Osteocyte (in vitro differentiated cells): ENCODE measurements at regions not wholly inside any gene's neighbourhood (a gene's known extent, or its start where the extent isn't known, plus 50 kb on each side); places are given as distances from the start of the nearest gene placed in this dataset.

Experiments used
- DNase-seq: peaks from one replicate; pipeline ENCODE4 v3.0.0; 2021; ENCODE audit warnings: mixed read lengths; ENCODE audit not compliant: unreplicated experiment; ENCODE audit errors: extremely low spot score
- H3K27ac Mint-ChIP-seq: one replicate; pipeline ENCODE4 v1.8.0; 2021; ENCODE audit warnings: mild to moderate bottlenecking, mixed read lengths; ENCODE audit not compliant: unreplicated experiment
- H3K27me3 Mint-ChIP-seq: one replicate; pipeline ENCODE4 v1.8.0; 2021; ENCODE audit warnings: mixed read lengths; ENCODE audit not compliant: unreplicated experiment
- H3K36me3 Mint-ChIP-seq: one replicate; pipeline ENCODE4 v1.8.0; 2021; ENCODE audit warnings: mixed read lengths; ENCODE audit not compliant: unreplicated experiment
- H3K4me1 Mint-ChIP-seq: one replicate; pipeline ENCODE4 v1.8.0; 2021; ENCODE audit warnings: mixed read lengths; ENCODE audit not compliant: unreplicated experiment
- H3K4me3 Mint-ChIP-seq: one replicate; pipeline ENCODE4 v1.8.0; 2021; ENCODE audit warnings: mild to moderate bottlenecking, moderate library complexity, mixed read lengths; ENCODE audit not compliant: unreplicated experiment
- H3K9me3 Mint-ChIP-seq: one replicate; pipeline ENCODE4 v1.8.0; 2021; ENCODE audit warnings: mixed read lengths; ENCODE audit not compliant: unreplicated experiment
- CTCF ChIP-seq: fragments of 200-600 bp; sonication (generic); IDR thresholded peaks from 2 replicates; pipeline ENCODE4 v1.5.0; 2021; ENCODE audit warnings: antibody characterized with exemption, mild to moderate bottlenecking, moderate library complexity

- no peak for TF ChIP-seq CTCF
- H3K36me3 Mint-ChIP-seq: no peaks in the 10 kb centered on the region
- no peak for DNase-seq
- no peaks in the 10 kb centered on the region for H3K9me3 Mint-ChIP-seq
- peaks cover 6% of the 10 kb centered on the region for H3K4me1 Mint-ChIP-seq
- H3K4me3 Mint-ChIP-seq: no peak overlapping the region
- H3K27ac Mint-ChIP-seq: no peak overlapping the region
- H3K27me3 Mint-ChIP-seq: peaks cover 26% of the 10 kb centered on the region
Measured at GRCh38 chr5:61801174-61801573, 469.1 kb downstream of the ZSWIM6 start.

DNA sequence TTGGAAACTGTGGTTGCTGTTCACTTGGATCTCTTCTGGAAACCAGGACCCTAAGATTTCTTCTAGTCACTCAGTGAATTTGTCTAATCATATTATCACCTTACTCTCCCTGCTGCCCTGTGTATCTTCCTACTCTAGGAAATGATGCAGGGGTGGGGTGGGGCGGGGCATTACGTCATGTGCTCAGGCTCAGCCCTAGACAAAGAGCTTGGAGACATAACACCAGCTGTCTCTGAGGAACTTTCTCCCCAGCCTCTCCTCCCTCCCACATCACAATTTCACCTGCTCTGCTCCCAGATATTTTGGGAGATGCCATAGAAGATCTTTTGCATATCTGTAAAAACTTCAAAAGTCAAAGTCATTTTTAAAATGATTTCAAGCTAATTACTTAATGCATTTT lies 470.4 kb downstream of the ZSWIM6 start:
- Mint-ChIP-seq H3K9me3 (no peaks in the 10 kb centered on the region), H3K4me3 (no peak overlapping the region), H3K27me3 (peaks cover 19% of the 10 kb centered on the region), H3K27ac (no peak overlapping the region), H3K4me1 (peaks cover 6% of the 10 kb centered on the region), H3K36me3 (no peaks in the 10 kb centered on the region)
- no peak for DNase-seq
- no peak for TF ChIP-seq CTCF

DNA sequence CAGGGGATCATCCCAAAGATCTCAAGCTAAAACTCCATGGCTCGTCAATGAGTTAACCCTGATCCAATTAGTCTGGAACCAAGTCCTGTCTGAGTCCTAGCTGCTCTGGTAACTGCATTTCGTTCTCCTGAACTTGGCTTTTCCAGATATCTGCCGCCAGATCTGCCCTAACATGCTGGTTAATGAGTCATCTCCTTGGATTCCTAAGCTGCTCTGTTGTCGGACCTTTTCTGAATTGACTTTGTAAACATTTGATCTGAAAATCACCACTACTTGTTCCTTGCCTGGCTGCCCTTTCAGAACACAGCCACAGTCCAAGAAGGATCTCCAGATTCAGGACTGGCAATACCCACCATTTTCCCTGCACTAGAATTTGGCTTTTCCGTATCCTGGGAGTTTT lies 473.0 kb downstream of the ZSWIM6 start:
- Mint-ChIP-seq H3K4me3 (no peak overlapping the region), H3K4me1 (peaks cover 6% of the 10 kb centered on the region), H3K27me3 (peaks cover 3% of the 10 kb centered on the region), H3K9me3 (no peaks in the 10 kb centered on the region), H3K36me3 (no peaks in the 10 kb centered on the region), H3K27ac (no peak overlapping the region)
- no peak for DNase-seq
- TF ChIP-seq CTCF: no peak

DNA sequence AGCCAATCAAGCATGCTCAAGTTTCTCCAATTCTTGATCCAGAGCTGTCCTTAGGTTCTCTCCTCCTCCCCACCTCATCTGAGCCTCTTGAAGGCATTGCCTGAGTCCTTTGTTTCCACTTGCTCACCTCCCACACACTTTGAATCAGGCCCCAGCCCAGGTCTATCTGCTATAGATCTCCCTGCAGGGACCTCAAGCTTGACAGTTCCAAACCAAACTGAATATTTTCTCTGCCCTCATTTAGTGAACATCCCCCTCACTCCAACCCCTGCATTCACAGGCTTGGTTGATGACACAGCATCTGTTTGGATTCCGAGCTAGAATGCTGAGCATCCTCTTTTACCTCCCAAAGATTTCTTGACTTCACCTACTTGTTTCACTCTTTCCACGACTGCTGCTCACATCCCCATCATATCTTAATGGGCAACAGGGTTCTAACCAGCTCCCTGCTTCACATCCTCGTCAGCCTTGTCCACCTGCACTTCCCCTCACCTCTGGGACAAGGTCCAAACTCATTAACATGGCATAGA lies 474.5 kb downstream of the ZSWIM6 start:
- H3K27me3 Mint-ChIP-seq: peaks cover 2% of the 10 kb centered on the region
- no peaks in the 10 kb centered on the region for H3K9me3 Mint-ChIP-seq
- peaks cover 7% of the 10 kb centered on the region for H3K4me1 Mint-ChIP-seq
- TF ChIP-seq CTCF: no peak
- no peak for DNase-seq
- H3K36me3 Mint-ChIP-seq: no peaks in the 10 kb centered on the region
- no peak overlapping the region for H3K4me3 Mint-ChIP-seq
- no peak overlapping the region for H3K27ac Mint-ChIP-seq

GRCh38 chr5:61808091-61808490 lies 476.0 kb downstream of the ZSWIM6 start:
- Mint-ChIP-seq H3K27me3 (peaks cover 9% of the 10 kb centered on the region), H3K27ac (no peak overlapping the region), H3K4me1 (peaks cover 7% of the 10 kb centered on the region)

More at GRCh38 chr5:61808091-61808490, 476.0 kb downstream of the ZSWIM6 start:
- H3K9me3 Mint-ChIP-seq: no peaks in the 10 kb centered on the region
- no peak overlapping the region for H3K4me3 Mint-ChIP-seq
- DNase-seq: no peak
- TF ChIP-seq CTCF: no peak
- no peaks in the 10 kb centered on the region for H3K36me3 Mint-ChIP-seq
